ENCODE measurements at regions not wholly inside any gene's neighbourhood (a gene's known extent, or its start where the extent isn't known, plus 50 kb on each side); places are given as distances from the start of the nearest gene placed in this dataset.

DNA sequence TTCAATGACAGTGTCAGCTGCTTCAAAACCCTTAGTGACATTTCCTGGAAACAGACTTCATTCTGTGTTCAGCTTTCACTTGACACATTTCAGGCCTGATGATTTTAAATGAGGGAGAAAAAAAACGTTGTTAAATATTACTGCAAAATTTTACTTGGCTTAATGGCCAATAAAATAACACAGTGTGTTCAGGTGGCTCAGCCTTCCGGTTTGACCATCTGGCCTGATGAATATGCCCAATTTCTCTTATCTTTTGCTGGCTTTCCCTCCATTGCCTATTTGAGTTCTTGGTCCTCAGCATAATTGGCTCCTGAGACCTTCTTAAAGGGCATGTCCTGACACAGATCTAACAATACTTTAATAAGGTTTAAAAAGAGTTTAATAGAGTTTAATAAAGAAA, 462.4 kb downstream of the ADRA2A start:
- no peak overlapping the region for H3K9ac ChIP-seq (ENCODE audit: low read length)
- no peaks in the 10 kb centered on the region for H3K4me1 Mint-ChIP-seq
- H3K4me1 ChIP-seq (ENCODE audit: control insufficient read depth in 2 of 2, insufficient read depth in 2 of 2, low read length in 2 of 2), result no peaks in the 10 kb centered on the region
- ATAC-seq (ENCODE audit: low read depth) (no peak), DNase-seq (no peak)
- ChIA-PET POLR2A (no interaction called here), CTCF (no interaction called here)
- no peaks in the 10 kb centered on the region for H3K79me2 ChIP-seq (ENCODE audit: control insufficient read depth, insufficient read depth, low read length)
- no peaks in the 10 kb centered on the region for H3K27me3 ChIP-seq (replicated peaks in 1 of 4; ENCODE audit: control extremely low read depth in 1 of 4, control insufficient read depth in 3 of 4, insufficient read depth in 4 of 4, low read length in 3 of 4)
- no peaks in the 10 kb centered on the region for H3K9me3 Mint-ChIP-seq (ENCODE audit: insufficient read depth)
- H3K27ac ChIP-seq (ENCODE audit: low read length in 2 of 2), result no peak overlapping the region
- no peak overlapping the region for H3K4me3 Mint-ChIP-seq
- WGBS (ENCODE audit: insufficient coverage), result 100% methylated on average over 1 of the region's 2 CpGs
- no peaks in the 10 kb centered on the region for H4K20me1 ChIP-seq (ENCODE audit: control insufficient read depth, insufficient read depth, low read length, poor library complexity, severe bottlenecking)
- intact Hi-C loops (cut with micrococcal nuclease), result no loop called here
- H3K27ac Mint-ChIP-seq, result no peak overlapping the region
- no peak overlapping the region for H3K4me2 ChIP-seq (replicated peaks; ENCODE audit: low read depth, low read length, poor library complexity, severe bottlenecking)
- peaks cover 8% of the 10 kb centered on the region for H3K27me3 Mint-ChIP-seq
- TF ChIP-seq, protein P1, sequence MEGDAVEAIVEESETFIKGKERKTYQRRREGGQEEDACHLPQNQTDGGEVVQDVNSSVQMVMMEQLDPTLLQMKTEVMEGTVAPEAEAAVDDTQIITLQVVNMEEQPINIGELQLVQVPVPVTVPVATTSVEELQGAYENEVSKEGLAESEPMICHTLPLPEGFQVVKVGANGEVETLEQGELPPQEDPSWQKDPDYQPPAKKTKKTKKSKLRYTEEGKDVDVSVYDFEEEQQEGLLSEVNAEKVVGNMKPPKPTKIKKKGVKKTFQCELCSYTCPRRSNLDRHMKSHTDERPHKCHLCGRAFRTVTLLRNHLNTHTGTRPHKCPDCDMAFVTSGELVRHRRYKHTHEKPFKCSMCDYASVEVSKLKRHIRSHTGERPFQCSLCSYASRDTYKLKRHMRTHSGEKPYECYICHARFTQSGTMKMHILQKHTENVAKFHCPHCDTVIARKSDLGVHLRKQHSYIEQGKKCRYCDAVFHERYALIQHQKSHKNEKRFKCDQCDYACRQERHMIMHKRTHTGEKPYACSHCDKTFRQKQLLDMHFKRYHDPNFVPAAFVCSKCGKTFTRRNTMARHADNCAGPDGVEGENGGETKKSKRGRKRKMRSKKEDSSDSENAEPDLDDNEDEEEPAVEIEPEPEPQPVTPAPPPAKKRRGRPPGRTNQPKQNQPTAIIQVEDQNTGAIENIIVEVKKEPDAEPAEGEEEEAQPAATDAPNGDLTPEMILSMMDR (IDR thresholded peaks at IDR 0.05), result no peak
- no peak for TF ChIP-seq EZH2 (IDR thresholded peaks at IDR 0.05; ENCODE audit: borderline replicate concordance, insufficient read depth, low read depth, low read length, poor library complexity, severe bottlenecking)
- no peaks in the 10 kb centered on the region for H3K36me3 ChIP-seq (replicated peaks in 1 of 2; ENCODE audit: control extremely low read depth in 1 of 2, control insufficient read depth in 1 of 2, extremely low read depth in 1 of 2, insufficient read depth in 2 of 2, low read length in 1 of 2)
- H3K4me3 ChIP-seq (ENCODE audit: control extremely low read depth in 1 of 5, extremely low read depth in 1 of 5, insufficient read depth in 1 of 5, low read depth in 2 of 5, low read length in 4 of 5), result no peak overlapping the region
- no peak overlapping the region for H2AFZ ChIP-seq (ENCODE audit: insufficient read depth, low read depth, low read length, poor library complexity, severe bottlenecking)
- no peaks in the 10 kb centered on the region for H3K9me3 ChIP-seq (ENCODE audit: control extremely low read depth in 1 of 3, control insufficient read depth in 2 of 3, insufficient read depth in 1 of 3, low read length in 2 of 3)

DNA sequence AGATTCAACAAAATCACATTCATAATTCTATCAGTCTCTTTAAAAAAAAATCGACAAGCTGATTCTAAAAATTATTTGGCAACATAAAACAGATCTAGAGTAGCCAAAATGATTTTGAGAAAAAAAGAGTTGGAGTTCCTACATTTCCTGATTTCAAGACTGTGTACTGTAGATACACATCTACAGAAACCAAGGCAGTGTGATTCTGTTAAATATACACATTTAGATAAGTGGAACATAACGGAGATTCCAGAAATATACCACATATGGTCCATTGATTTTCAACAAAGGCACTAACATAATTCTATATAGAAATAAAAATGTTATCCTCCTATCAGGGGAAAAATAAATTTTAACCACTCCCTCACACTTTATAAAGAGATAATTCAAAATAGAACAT, 467.0 kb downstream of the ADRA2A start:
- DNase-seq (no peak), ATAC-seq (ENCODE audit: low read depth) (no peak)
- no peaks in the 10 kb centered on the region for H3K9me3 Mint-ChIP-seq (ENCODE audit: insufficient read depth)
- TF ChIP-seq EZH2 (IDR thresholded peaks at IDR 0.05; ENCODE audit: borderline replicate concordance, insufficient read depth, low read depth, low read length, poor library complexity, severe bottlenecking), result no peak
- TF ChIP-seq, protein P1 (IDR thresholded peaks at IDR 0.05), result no peak
- ChIA-PET CTCF (no interaction called here), POLR2A (no interaction called here)
- Histone ChIP-seq H4K20me1 (ENCODE audit: control insufficient read depth, insufficient read depth, low read length, poor library complexity, severe bottlenecking) (no peaks in the 10 kb centered on the region), H3K4me2 (replicated peaks; ENCODE audit: low read depth, low read length, poor library complexity, severe bottlenecking) (no peak overlapping the region), H3K79me2 (ENCODE audit: control insufficient read depth, insufficient read depth, low read length) (no peaks in the 10 kb centered on the region), H3K27me3 (replicated peaks in 1 of 4; ENCODE audit: control extremely low read depth in 1 of 4, control insufficient read depth in 3 of 4, insufficient read depth in 4 of 4, low read length in 3 of 4) (no peaks in the 10 kb centered on the region), H3K4me1 (ENCODE audit: control insufficient read depth in 2 of 2, insufficient read depth in 2 of 2, low read length in 2 of 2) (no peaks in the 10 kb centered on the region), H3K4me3 (ENCODE audit: control extremely low read depth in 1 of 5, extremely low read depth in 1 of 5, insufficient read depth in 1 of 5, low read depth in 2 of 5, low read length in 4 of 5) (no peak overlapping the region), H3K27ac (ENCODE audit: low read length in 2 of 2) (no peak overlapping the region), H3K9me3 (ENCODE audit: control extremely low read depth in 1 of 3, control insufficient read depth in 2 of 3, insufficient read depth in 1 of 3, low read length in 2 of 3) (no peaks in the 10 kb centered on the region), H3K9ac (ENCODE audit: low read length) (no peak overlapping the region), H2AFZ (ENCODE audit: insufficient read depth, low read depth, low read length, poor library complexity, severe bottlenecking) (no peak overlapping the region), H3K36me3 (replicated peaks in 1 of 2; ENCODE audit: control extremely low read depth in 1 of 2, control insufficient read depth in 1 of 2, extremely low read depth in 1 of 2, insufficient read depth in 2 of 2, low read length in 1 of 2) (no peaks in the 10 kb centered on the region)
- no CpG with 5 or more reads among the region's 2 CpGs for WGBS (ENCODE audit: insufficient coverage)
- no peaks in the 10 kb centered on the region for H3K27me3 Mint-ChIP-seq
- no peak overlapping the region for H3K27ac Mint-ChIP-seq
- intact Hi-C loops (cut with micrococcal nuclease), result no loop called here
- H3K4me1 Mint-ChIP-seq, result no peaks in the 10 kb centered on the region
- H3K4me3 Mint-ChIP-seq, result no peak overlapping the region
